Sigmoid colon (tissue), 6 donors: ENCODE measurements at regions not wholly inside any gene's neighbourhood (a gene's known extent, or its start where the extent isn't known, plus 50 kb on each side); places are given as distances from the start of the nearest gene placed in this dataset.

Experiments
- DNase-seq: peaks from one replicate; pipeline ENCODE4 v3.0.0-alpha.2; 2019
- H3K27ac ChIP-seq, 4 donors: fragments of 200-600 bp; sonication (generic); one replicate each; pipeline ENCODE4 v1.5.1; 2016 to 2019; ENCODE audit warnings: mild to moderate bottlenecking in 1 of 4
- H3K27me3 ChIP-seq, 3 donors: fragments of 200-600 bp; sonication (generic); one replicate each; pipeline ENCODE4 v1.5.1; 2019; ENCODE audit warnings: mild to moderate bottlenecking in 1 of 3
- H3K36me3 ChIP-seq, 4 donors: fragments of 200-600 bp; sonication (generic); one replicate each; pipeline ENCODE4 v1.5.1; 2016 to 2019
- H3K4me1 ChIP-seq, 4 donors: fragments of 200-600 bp; sonication (generic); one replicate each; pipeline ENCODE4 v1.5.1; 2017 to 2019
- H3K4me3 ChIP-seq, 4 donors: fragments of 200-600 bp; sonication (generic); one replicate each; pipeline ENCODE4 v1.5.1; 2017 to 2019; ENCODE audit warnings: mild to moderate bottlenecking in 2 of 4, moderate library complexity in 1 of 4
- H3K9me3 ChIP-seq, 4 donors: fragments of 200-600 bp in 3 of 4; sonication (generic) in 3 of 4; one replicate each; pipeline versions ENCODE4 v1.5.1 to v1.6.1; 2013 to 2019
- CTCF ChIP-seq, 4 experiments: fragments of 450-650 bp in 3 of 4; fragments of 200-600 bp in 1 of 4; IDR thresholded peaks; one replicate each; pipeline ENCODE4 v1.5.1; 2016 to 2019; ENCODE audit warnings: antibody characterized with exemption in 4 of 4, mild to moderate bottlenecking in 3 of 4, moderate library complexity in 2 of 4
- EP300 ChIP-seq, 4 donors: sonication (generic); formaldehyde crosslinking; IDR thresholded peaks; one replicate each; pipeline ENCODE4 v1.6.1; 2017; ENCODE audit warnings: antibody characterized with exemption in 4 of 4
- POLR2A ChIP-seq, 2 donors: fragments of 450-650 bp; IDR thresholded peaks; one replicate each; pipeline ENCODE4 v1.6.1; 2016; ENCODE audit warnings: antibody characterized with exemption in 2 of 2, mild to moderate bottlenecking in 2 of 2, moderate library complexity in 2 of 2
- POLR2AphosphoS5 ChIP-seq, 4 donors: sonication (generic); formaldehyde crosslinking; IDR thresholded peaks; one replicate each; pipeline ENCODE4 v1.6.1; 2017; ENCODE audit warnings: antibody characterized with exemption in 4 of 4
- WGBS, 2 donors: extraction: QIAGEN DNeasy Blood & Tissue Kit; methylation state at CpG; one replicate each; pipeline ENCODE4 v1.1.7; 2013; 5-methylcytosine and 5-hydroxymethylcytosine counted together
- intact Hi-C: fragments of 100-400 bp; cut with DNase I; formaldehyde crosslinking; loops from one replicate; pipeline ENCODE4 v1.15.1; 2023
- donor health status: healthy with polysubstance abuse.
- donor health status: healthy.

GRCh38 chr3:110164632-110165369 lies 827.5 kb upstream of the DPPA4 start:
- no peaks in the 10 kb centered on the region for H3K4me1 ChIP-seq
- no peak overlapping the region for H3K27ac ChIP-seq
- intact Hi-C loops, result no loop called here
- TF ChIP-seq EP300 (IDR thresholded peaks at IDR 0.05) (no peak), POLR2AphosphoS5 (IDR thresholded peaks at IDR 0.05) (no peak), POLR2A (IDR thresholded peaks at IDR 0.05) (no peak), CTCF (IDR thresholded peaks at IDR 0.05) (no peak)
- no peak for DNase-seq
- no peaks in the 10 kb centered on the region for H3K9me3 ChIP-seq
- no peaks in the 10 kb centered on the region for H3K27me3 ChIP-seq
- H3K36me3 ChIP-seq, result no peaks in the 10 kb centered on the region
- 68 to 78% methylated on average over 6 of the region's 6 CpGs for WGBS, 2 donors
- H3K4me3 ChIP-seq, result no peak overlapping the region

GRCh38 chr3:110165370-110165743 lies 828.0 kb upstream of the DPPA4 start:
- 36 to 49% methylated on average over 3 of the region's 3 CpGs for WGBS, 2 donors
- H3K9me3 ChIP-seq, result no peaks in the 10 kb centered on the region
- TF ChIP-seq EP300 (IDR thresholded peaks at IDR 0.05), result no peak
- TF ChIP-seq CTCF (IDR thresholded peaks at IDR 0.05), result no peak
- TF ChIP-seq POLR2A (IDR thresholded peaks at IDR 0.05), result no peak
- no peak for TF ChIP-seq POLR2AphosphoS5 (IDR thresholded peaks at IDR 0.05)
- no peak overlapping the region for H3K27ac ChIP-seq
- H3K36me3 ChIP-seq, result no peaks in the 10 kb centered on the region
- DNase-seq, result no peak
- intact Hi-C loops, result no loop called here
- no peak overlapping the region for H3K4me3 ChIP-seq
- H3K4me1 ChIP-seq, result no peaks in the 10 kb centered on the region
- H3K27me3 ChIP-seq, result no peaks in the 10 kb centered on the region

- Histone ChIP-seq H3K27me3 (no peaks in the 10 kb centered on the region), H3K27ac (no peak overlapping the region), H3K9me3 (no peaks in the 10 kb centered on the region), H3K4me3 (no peak overlapping the region), H3K36me3 (no peaks in the 10 kb centered on the region), H3K4me1 (no peaks in the 10 kb centered on the region)
- no peak for TF ChIP-seq POLR2A (IDR thresholded peaks at IDR 0.05)
- TF ChIP-seq CTCF (IDR thresholded peaks at IDR 0.05), result no peak
- TF ChIP-seq EP300 (IDR thresholded peaks at IDR 0.05), result no peak
- no peak for TF ChIP-seq POLR2AphosphoS5 (IDR thresholded peaks at IDR 0.05)
- 67 to 82% methylated on average over 8 of the region's 8 CpGs for WGBS, 2 donors
- DNase-seq, result no peak
- intact Hi-C loops, result no loop called here
Measured at GRCh38 chr3:110165753-110166152, 828.4 kb upstream of the DPPA4 start.

- no peaks in the 10 kb centered on the region for H3K36me3 ChIP-seq
- H3K4me1 ChIP-seq, result no peaks in the 10 kb centered on the region
- TF ChIP-seq EP300 (IDR thresholded peaks at IDR 0.05) (no peak), CTCF (IDR thresholded peaks at IDR 0.05) (no peak), POLR2AphosphoS5 (IDR thresholded peaks at IDR 0.05) (no peak), POLR2A (IDR thresholded peaks at IDR 0.05) (no peak)
- 43 to 48% methylated on average over 1 of the region's 1 CpG for WGBS, 2 donors
- no peak overlapping the region for H3K4me3 ChIP-seq
- no peaks in the 10 kb centered on the region for H3K27me3 ChIP-seq
- intact Hi-C loops, result no loop called here
- H3K27ac ChIP-seq, result no peak overlapping the region
- no peaks in the 10 kb centered on the region for H3K9me3 ChIP-seq
- no peak for DNase-seq
Measured at GRCh38 chr3:110166791-110167190, 829.4 kb upstream of the DPPA4 start.

GRCh38 chr3:110174908-110175307 lies 837.6 kb upstream of the DPPA4 start:
- intact Hi-C loops, result no loop called here

More at GRCh38 chr3:110174908-110175307, 837.6 kb upstream of the DPPA4 start:
- Histone ChIP-seq H3K27ac (no peak overlapping the region), H3K9me3 (no peaks in the 10 kb centered on the region), H3K27me3 (no peaks in the 10 kb centered on the region), H3K4me3 (no peak overlapping the region), H3K36me3 (no peaks in the 10 kb centered on the region), H3K4me1 (no peaks in the 10 kb centered on the region)
- 88 to 91% methylated on average over 2 of the region's 2 CpGs for WGBS, 2 donors
- no peak for TF ChIP-seq CTCF (IDR thresholded peaks at IDR 0.05)
- no peak for TF ChIP-seq POLR2AphosphoS5 (IDR thresholded peaks at IDR 0.05)
- no peak for TF ChIP-seq EP300 (IDR thresholded peaks at IDR 0.05)
- no peak for TF ChIP-seq POLR2A (IDR thresholded peaks at IDR 0.05)
- DNase-seq, result no peak
